HepG2 (cell line): ENCODE measurements at regions not wholly inside any gene's neighbourhood (a gene's known extent, or its start where the extent isn't known, plus 50 kb on each side); places are given as distances from the start of the nearest gene placed in this dataset.

Experiments
- BCLAF1 ChIP-seq: fragments of 450-650 bp; IDR thresholded peaks from 2 replicates; pipeline ENCODE4 v1.6.1; 2017; ENCODE audit warnings: mild to moderate bottlenecking
- PCBP2 ChIP-seq: fragments of 200-400 bp; formaldehyde crosslinking; optimal IDR thresholded peaks from 2 replicates; pipeline ENCODE3; 2018; ENCODE audit warnings: low read length, low read depth; ENCODE audit not compliant: poor library complexity, severe bottlenecking
- ZBTB40 ChIP-seq, 2 experiments: fragments of 450-650 bp in 1 of 2; sonication (generic) in 1 of 2; formaldehyde crosslinking in 1 of 2; IDR thresholded peaks; 2 replicates each; pipeline versions ENCODE4 v1.6.1 to v1.8.0; 2016 to 2022; ENCODE audit warnings: antibody characterized with exemption in 1 of 2, mild to moderate bottlenecking in 1 of 2, missing genetic modification reagents in 1 of 2
- ZFP1 ChIP-seq: IDR thresholded peaks from 2 replicates; pipeline ENCODE4 v1.6.1; 2016
- ZNF446 ChIP-seq: sonication (generic); formaldehyde crosslinking; IDR thresholded peaks from 2 replicates; pipeline ENCODE4 v1.5.0; 2020; ENCODE audit warnings: mild to moderate bottlenecking, missing genetic modification reagents

GRCh38 chr21:22395965-22396364 lies 1397.8 kb downstream of the NCAM2 start (continued):
- TF ChIP-seq ZBTB40 (IDR thresholded peaks at IDR 0.05): no peak
- TF ChIP-seq ZBTB40 (CRISPR knock-in tag; IDR thresholded peaks at IDR 0.05): no peak
- TF ChIP-seq BCLAF1: no peak
- TF ChIP-seq PCBP2: no peak
- no peak for TF ChIP-seq ZNF446
- no peak for TF ChIP-seq ZFP1 (CRISPR knock-in tag)
